HG03457 (cell line): ENCODE measurements at regions not wholly inside any gene's neighbourhood (a gene's known extent, or its start where the extent isn't known, plus 50 kb on each side); places are given as distances from the start of the nearest gene placed in this dataset.
"Not testable (repeated sequence)": the region's sequence is repeated elsewhere in the genome, so short reads cannot be mapped to it uniquely, and the experiment has no call there.

Experiments used
- ATAC-seq: cut with Tn5 transposase; IDR thresholded peaks from one replicate; pipeline ENCODE4 v1.9.1; 2021; ENCODE audit warnings: moderate number of reproducible peaks; ENCODE audit not compliant: unreplicated experiment

- ATAC-seq, result no peak
Observed at GRCh38 chr13:76668141-76668540, 218.1 kb downstream of the KCTD12 start.

- no peak for ATAC-seq
Observed at GRCh38 chr13:76667551-76667950, 218.7 kb downstream of the KCTD12 start.

- ATAC-seq, result no peak
Observed at GRCh38 chr13:76663592-76664335, 222.4 kb downstream of the KCTD12 start.

- not testable (repeated sequence) for ATAC-seq
Observed at GRCh38 chr13:76659074-76659473, 227.1 kb downstream of the KCTD12 start.

GRCh38 chr13:76656500-76656899 lies 229.7 kb downstream of the KCTD12 start:
- no peak for ATAC-seq

- ATAC-seq, result no peak
Observed at GRCh38 chr13:76656056-76656455, 230.1 kb downstream of the KCTD12 start.

GRCh38 chr13:76654263-76654662 lies 231.9 kb downstream of the KCTD12 start:
- no peak for ATAC-seq

GRCh38 chr13:76651286-76651685 lies 234.9 kb downstream of the KCTD12 start:
- ATAC-seq, result no peak

GRCh38 chr13:76647550-76647949 lies 238.7 kb downstream of the KCTD12 start:
- no peak for ATAC-seq

- no peak for ATAC-seq
Observed at GRCh38 chr13:76646946-76647345, 239.3 kb downstream of the KCTD12 start.

- no peak for ATAC-seq
Observed at GRCh38 chr13:76645632-76646031, 240.6 kb downstream of the KCTD12 start.

GRCh38 chr13:76644906-76645305 lies 241.3 kb downstream of the KCTD12 start:
- no peak for ATAC-seq

GRCh38 chr13:76643596-76643995 lies 242.6 kb downstream of the KCTD12 start:
- ATAC-seq, result no peak

- ATAC-seq, result no peak
Observed at GRCh38 chr13:76641056-76641455, 245.1 kb downstream of the KCTD12 start.

GRCh38 chr13:76638882-76639281 lies 247.3 kb downstream of the KCTD12 start:
- ATAC-seq, result no peak

- no peak for ATAC-seq
Observed at GRCh38 chr13:76638181-76638580, 248.0 kb downstream of the KCTD12 start.

- no peak for ATAC-seq
Observed at GRCh38 chr13:76637641-76638141, 248.5 kb downstream of the KCTD12 start.

GRCh38 chr13:76636829-76637228 lies 249.4 kb downstream of the KCTD12 start:
- ATAC-seq, result no peak

GRCh38 chr13:76635232-76636230 lies 250.7 kb downstream of the KCTD12 start:
- no peak for ATAC-seq

GRCh38 chr13:76634431-76635191 lies 251.6 kb downstream of the KCTD12 start:
- ATAC-seq, result no peak
